Heart left ventricle (tissue), 16 donors: ENCODE measurements at regions not wholly inside any gene's neighbourhood (a gene's known extent, or its start where the extent isn't known, plus 50 kb on each side); places are given as distances from the start of the nearest gene placed in this dataset.

ENCODE experiments used
- ATAC-seq, 4 donors: fragments of 200-7000 bp; cut with Tn5 transposase; one replicate each; pipeline ENCODE4 v1.9.1; 2020 to 2022; ENCODE audit warnings: moderate library complexity in 4 of 4, mild to moderate bottlenecking in 3 of 4, moderate number of reproducible peaks in 1 of 4
- DNase-seq, 5 donors: peaks; one replicate each; pipeline ENCODE4 v3.0.0-alpha.2; 2020
- H3K27ac ChIP-seq, 12 donors: fragments of 200-600 bp; sonication (generic) in 4 of 12; one replicate each; pipeline versions ENCODE4 v1.5.0 to v1.8.0; 2016 to 2022; ENCODE audit warnings: mild to moderate bottlenecking in 2 of 12
- H3K27me3 ChIP-seq, 9 donors: fragments of 200-600 bp; sonication (generic) in 2 of 9; one replicate each; pipeline versions ENCODE4 v1.5.1 to v1.8.0; 2016 to 2022; ENCODE audit warnings: mild to moderate bottlenecking in 3 of 9
- H3K36me3 ChIP-seq, 9 donors: fragments of 200-600 bp; sonication (generic) in 2 of 9; one replicate each; pipeline versions ENCODE4 v1.5.0 to v1.8.0; 2018 to 2022; ENCODE audit warnings: mild to moderate bottlenecking in 2 of 9
- H3K4me1 ChIP-seq, 12 donors: fragments of 200-600 bp; sonication (generic) in 4 of 12; one replicate each; pipeline versions ENCODE4 v1.5.0 to v1.8.0; 2016 to 2022; ENCODE audit warnings: mild to moderate bottlenecking in 3 of 12
- H3K4me3 ChIP-seq, 12 donors: fragments of 200-600 bp; sonication (generic) in 4 of 12; one replicate each; pipeline versions ENCODE4 v1.5.0 to v1.8.0; 2017 to 2022; ENCODE audit warnings: mild to moderate bottlenecking in 9 of 12, moderate library complexity in 4 of 12
- H3K9me3 ChIP-seq, 12 donors: fragments of 200-600 bp; sonication (generic) in 4 of 12; one replicate each; pipeline versions ENCODE4 v1.5.0 to v1.8.0; 2016 to 2022; ENCODE audit warnings: mild to moderate bottlenecking in 1 of 12
- POLR2A ChIP-seq, 2 donors: fragments of 450-650 bp; IDR thresholded peaks; one replicate each; pipeline ENCODE4 v1.6.1; 2017; ENCODE audit warnings: antibody characterized with exemption in 2 of 2, mild to moderate bottlenecking in 2 of 2, moderate library complexity in 2 of 2
- WGBS, 4 donors: extraction: QIAGEN DNeasy Blood & Tissue Kit in 2 of 4; methylation state at CpG; one replicate each; pipeline versions ENCODE4 v1.1.5 to v1.1.7; 2013 to 2018; 5-methylcytosine and 5-hydroxymethylcytosine counted together
- intact Hi-C, 10 donors: fragments of 100-400 bp; cut with DNase I; formaldehyde crosslinking; loops; one replicate each; pipeline versions ENCODE4 v1.11.1 to v1.14.2; 2022
- TF ChIP-seq, protein P1 (sequence below), 12 donors: fragments of 200-600 bp; sonication (generic) in 4 of 12; IDR thresholded peaks; one replicate each; pipeline versions ENCODE4 v1.5.0 to v1.8.0; 2018 to 2022; ENCODE audit warnings: antibody characterized with exemption in 12 of 12, mild to moderate bottlenecking in 5 of 12
- donor health status: ischemic (EF 13 %, LVEDD 7.1; RV severe dilation, severe dysfunction).
- donor health status: healthy with polysubstance abuse.
- donor health status: DM: no; HTN: yes; CAD: no.
- donor health status: DM: no; HTN: no; CAD: no.
- donor health status: ischemic (EF 25% LVEDD 6.9; RV normal size, moderate dysfunction).
- donor health status: ischemic (EF 25% LVEDD 5.7; RV mildly dilated, moderate dysfunction).
- donor health status: healthy.
- donor health status: DM: yes; HTN: yes; CAD: no.
- donor health status: ischemic (EF 35%, LVEDD 5.7; RV mildly dilated, moderate dysfunction).
- donor health status: nonischemic (EF 11% LVEDD 7.7; RV severe dilation, severe dysfunction).
- donor health status: DM: yes; HTN: yes; CAD: no.
- donor health status: PGD.
- donor health status: ischemic (EF 29% LVEDD 5.4; RV normal size, mild dysfunction).
- donor health status: nonischemic (EF 23%, LVEDD 6.1; RV moderate dilation, normal function).

GRCh38 chr7:114128880-114129279 is 210.1 kb upstream of the PPP1R3A start:
- Histone ChIP-seq H3K27me3 (no peaks in the 10 kb centered on the region), H3K4me1 (no peaks in the 10 kb centered on the region), H3K27ac (no peak overlapping the region), H3K9me3 (no peaks in the 10 kb centered on the region), H3K4me3 (no peak overlapping the region), H3K36me3 (no peaks in the 10 kb centered on the region)
- intact Hi-C loops: no loop called here
- DNase-seq: no peak
- WGBS, 4 donors: 92 to 97% (median 94%) methylated on average over 1 of the region's 1 CpG
- no peak for ATAC-seq
- TF ChIP-seq, protein P1, sequence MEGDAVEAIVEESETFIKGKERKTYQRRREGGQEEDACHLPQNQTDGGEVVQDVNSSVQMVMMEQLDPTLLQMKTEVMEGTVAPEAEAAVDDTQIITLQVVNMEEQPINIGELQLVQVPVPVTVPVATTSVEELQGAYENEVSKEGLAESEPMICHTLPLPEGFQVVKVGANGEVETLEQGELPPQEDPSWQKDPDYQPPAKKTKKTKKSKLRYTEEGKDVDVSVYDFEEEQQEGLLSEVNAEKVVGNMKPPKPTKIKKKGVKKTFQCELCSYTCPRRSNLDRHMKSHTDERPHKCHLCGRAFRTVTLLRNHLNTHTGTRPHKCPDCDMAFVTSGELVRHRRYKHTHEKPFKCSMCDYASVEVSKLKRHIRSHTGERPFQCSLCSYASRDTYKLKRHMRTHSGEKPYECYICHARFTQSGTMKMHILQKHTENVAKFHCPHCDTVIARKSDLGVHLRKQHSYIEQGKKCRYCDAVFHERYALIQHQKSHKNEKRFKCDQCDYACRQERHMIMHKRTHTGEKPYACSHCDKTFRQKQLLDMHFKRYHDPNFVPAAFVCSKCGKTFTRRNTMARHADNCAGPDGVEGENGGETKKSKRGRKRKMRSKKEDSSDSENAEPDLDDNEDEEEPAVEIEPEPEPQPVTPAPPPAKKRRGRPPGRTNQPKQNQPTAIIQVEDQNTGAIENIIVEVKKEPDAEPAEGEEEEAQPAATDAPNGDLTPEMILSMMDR (IDR thresholded peaks at IDR 0.05): no peak
- TF ChIP-seq POLR2A (IDR thresholded peaks at IDR 0.05): no peak

DNA sequence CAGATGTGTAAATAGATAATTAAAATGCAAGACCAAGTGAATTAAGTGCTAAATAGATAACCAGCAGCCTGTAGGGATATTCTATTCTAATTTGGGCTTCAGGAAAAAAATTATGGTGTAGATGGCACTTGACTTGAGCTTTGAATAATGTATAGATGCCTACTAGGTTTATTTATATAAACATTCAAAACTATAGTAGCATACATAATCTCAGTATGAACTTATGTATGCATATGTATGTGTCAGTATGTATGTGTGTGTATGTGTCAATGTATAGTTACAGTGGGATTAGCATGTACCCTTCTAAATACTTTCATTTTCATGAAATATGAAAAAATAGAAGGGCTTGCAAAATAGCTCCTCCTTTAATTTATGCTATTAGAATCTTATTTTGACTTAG is 207.3 kb upstream of the PPP1R3A start:
- no peaks in the 10 kb centered on the region for H3K4me1 ChIP-seq
- DNase-seq: no peak
- no peaks in the 10 kb centered on the region for H3K9me3 ChIP-seq
- no peak overlapping the region for H3K27ac ChIP-seq
- no peak for ATAC-seq
- H3K4me3 ChIP-seq: no peak overlapping the region
- no peak for TF ChIP-seq POLR2A (IDR thresholded peaks at IDR 0.05)
- TF ChIP-seq, protein P1 (IDR thresholded peaks at IDR 0.05): no peak
- intact Hi-C loops: no loop called here
- H3K36me3 ChIP-seq: no peaks in the 10 kb centered on the region
- H3K27me3 ChIP-seq: no peaks in the 10 kb centered on the region

DNA sequence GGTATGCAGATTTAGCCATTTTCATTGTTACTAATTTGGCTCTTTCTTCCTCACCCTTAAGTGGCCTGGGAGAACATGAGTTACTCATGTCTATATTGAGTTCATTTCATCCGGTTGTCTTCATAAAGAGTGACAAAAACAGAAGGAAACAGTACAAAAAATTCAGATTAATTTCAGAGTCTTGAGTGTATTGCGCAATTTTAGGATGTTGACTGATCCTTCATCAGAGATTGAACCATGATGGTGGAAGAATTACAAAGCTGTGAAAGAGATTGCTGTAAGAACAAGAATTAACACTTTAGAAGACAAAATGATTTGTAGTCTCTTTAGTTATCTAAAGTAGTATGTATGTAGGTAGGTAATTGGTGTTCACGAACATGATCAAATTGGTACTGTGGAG is 194.0 kb upstream of the PPP1R3A start:
- intact Hi-C loops: no loop called here
- Histone ChIP-seq H3K27me3 (no peaks in the 10 kb centered on the region), H3K4me1 (peaks cover 0 to 7% (median 1%) of the 10 kb centered on the region in 12 donors), H3K27ac (peak overlapping the region in 1 of 12 donors; percentile 19), H3K4me3 (no peak overlapping the region), H3K36me3 (no peaks in the 10 kb centered on the region), H3K9me3 (no peaks in the 10 kb centered on the region)
- no peak for TF ChIP-seq POLR2A (IDR thresholded peaks at IDR 0.05)
- TF ChIP-seq, protein P1 (IDR thresholded peaks at IDR 0.05): no peak
- 51 to 91% (median 69%) methylated on average over 3 of the region's 3 CpGs for WGBS, 4 donors
- ATAC-seq (peak in 1 of 4 donors; percentile 41), DNase-seq (no peak)

DNA sequence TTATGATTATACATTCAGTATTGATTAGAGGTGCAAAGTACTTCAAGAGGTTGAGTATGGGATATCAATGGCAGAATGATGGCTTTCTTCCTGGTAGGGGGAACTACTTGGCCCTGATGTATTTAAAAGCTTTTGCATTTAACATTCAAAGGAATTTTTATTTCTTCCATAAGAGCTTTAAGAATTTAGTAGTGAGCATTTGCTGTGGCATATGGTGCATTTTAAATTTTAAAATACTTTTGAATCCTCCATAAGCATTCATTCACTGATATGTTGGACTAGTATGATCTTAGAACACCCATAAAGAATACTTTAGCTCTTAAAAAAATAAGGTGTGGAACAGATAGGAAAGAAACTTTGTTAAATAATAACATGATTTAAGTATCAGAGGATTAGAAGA is 191.9 kb upstream of the PPP1R3A start:
- Histone ChIP-seq H3K4me1 (peaks cover 0 to 7% (median 1%) of the 10 kb centered on the region in 12 donors), H3K36me3 (no peaks in the 10 kb centered on the region), H3K4me3 (no peak overlapping the region), H3K27ac (no peak overlapping the region), H3K9me3 (no peaks in the 10 kb centered on the region), H3K27me3 (peaks cover 0 to under 1% (median 0%) of the 10 kb centered on the region in 9 donors)
- no peak for TF ChIP-seq POLR2A (IDR thresholded peaks at IDR 0.05)
- TF ChIP-seq, protein P1 (IDR thresholded peaks at IDR 0.05): no peak
- ATAC-seq (no peak), DNase-seq (no peak)
- intact Hi-C loops: no loop called here
